Activated CD8-positive, alpha-beta memory T cell treated with anti-CD3 and anti-CD28 coated beads, Interleukin-2, amount 10 ng/mL, durations not matched to agents 7 days and 5 days (primary cell): ENCODE measurements at regions not wholly inside any gene's neighbourhood (a gene's known extent, or its start where the extent isn't known, plus 50 kb on each side); places are given as distances from the start of the nearest gene placed in this dataset.

Source experiments
- ATAC-seq: fragments of 150-1000 bp; cut with Tn5 transposase; one replicate; pipeline ENCODE4 v1.10.0; 2021; ENCODE audit warnings: moderate library complexity
- CTCF ChIA-PET: fragments of 350-600 bp; sonication (Branson Sonifier 250); formaldehyde crosslinking; loops from one replicate; lab custom pipeline; 2021; ENCODE audit warnings: antibody characterized with exemption; lab: Charles Lee
- DNase-seq: peaks from one replicate; pipeline ENCODE4 v3.0.0-alpha.2; 2020
- H3K27ac Mint-ChIP-seq: one replicate; pipeline ENCODE4 v1.8.0; 2021; ENCODE audit warnings: mild to moderate bottlenecking, mixed read lengths
- H3K27me3 Mint-ChIP-seq: one replicate; pipeline ENCODE4 v1.8.0; 2021; ENCODE audit warnings: mixed read lengths
- H3K36me3 Mint-ChIP-seq: one replicate; pipeline ENCODE4 v1.8.0; 2021; ENCODE audit warnings: mild to moderate bottlenecking, mixed read lengths
- H3K4me1 Mint-ChIP-seq: one replicate; pipeline ENCODE4 v1.8.0; 2021; ENCODE audit warnings: mixed read lengths
- H3K4me3 Mint-ChIP-seq: one replicate; pipeline ENCODE4 v1.8.0; 2021; ENCODE audit warnings: mild to moderate bottlenecking, moderate library complexity, mixed read lengths
- H3K9me3 Mint-ChIP-seq: one replicate; pipeline ENCODE4 v1.8.0; 2022; ENCODE audit warnings: low read depth, mixed read lengths

DNA sequence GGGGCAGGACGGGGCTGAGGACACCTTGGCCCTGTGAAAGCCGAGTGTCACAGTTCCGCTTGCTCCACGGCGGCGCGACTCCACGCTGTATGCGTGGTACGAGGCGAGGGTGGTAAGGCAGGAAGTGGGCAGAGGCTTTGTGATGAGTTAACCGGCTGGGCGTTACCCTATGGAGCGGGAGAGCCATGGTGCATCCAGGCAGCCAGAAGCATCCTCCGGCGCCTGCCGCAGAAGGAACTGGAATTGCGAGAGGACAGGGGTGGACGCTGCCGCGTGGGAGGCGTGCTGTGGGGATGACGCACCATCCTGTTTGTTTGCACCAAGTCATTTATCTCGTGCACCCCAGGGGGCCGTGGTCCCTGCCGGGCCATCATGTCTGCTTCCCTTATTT, 643.9 kb downstream of the BRD1 start:
- Mint-ChIP-seq H3K4me1 (no peaks in the 10 kb centered on the region), H3K36me3 (no peaks in the 10 kb centered on the region), H3K9me3 (no peaks in the 10 kb centered on the region), H3K27ac (no peak overlapping the region), H3K27me3 (no peaks in the 10 kb centered on the region), H3K4me3 (no peak overlapping the region)
- DNase-seq, result no peak
- CTCF ChIA-PET, result no interaction called here
- ATAC-seq, result no peak

DNA sequence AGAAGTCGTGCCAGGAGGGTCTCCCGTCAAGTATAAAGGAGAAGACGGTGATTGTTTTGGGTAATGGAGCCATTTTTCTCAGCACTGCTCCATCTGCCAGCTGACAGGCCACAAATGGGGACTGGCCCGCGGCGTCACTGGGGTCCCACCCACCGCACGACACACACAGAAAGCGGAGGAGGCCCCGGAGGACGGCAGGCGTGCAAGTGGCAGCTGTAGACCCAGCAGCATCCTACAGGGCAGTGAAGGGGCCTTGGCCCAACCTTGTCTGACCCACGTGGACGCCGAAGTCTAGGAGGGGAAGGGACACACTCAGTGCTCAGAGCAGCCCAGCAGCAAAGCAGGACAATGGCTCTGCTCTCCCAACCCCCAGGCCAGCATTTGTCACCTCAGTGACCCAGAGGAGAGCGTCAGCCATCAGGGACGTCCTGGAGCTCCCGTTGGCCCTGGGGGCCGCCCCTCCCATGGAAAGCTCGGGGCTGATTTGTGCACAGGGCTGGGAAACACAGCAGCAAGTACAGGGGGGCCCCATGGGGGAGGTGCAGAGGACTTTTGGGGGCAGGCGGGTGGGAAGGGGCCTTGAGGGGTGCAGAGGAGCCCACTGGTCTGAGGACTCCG, 644.4 kb downstream of the BRD1 start:
- H3K27me3 Mint-ChIP-seq, result no peaks in the 10 kb centered on the region
- H3K4me1 Mint-ChIP-seq, result no peaks in the 10 kb centered on the region
- CTCF ChIA-PET, result no interaction called here
- ATAC-seq (no peak), DNase-seq (no peak)
- no peak overlapping the region for H3K27ac Mint-ChIP-seq
- no peaks in the 10 kb centered on the region for H3K9me3 Mint-ChIP-seq
- no peaks in the 10 kb centered on the region for H3K36me3 Mint-ChIP-seq
- H3K4me3 Mint-ChIP-seq, result no peak overlapping the region

DNA sequence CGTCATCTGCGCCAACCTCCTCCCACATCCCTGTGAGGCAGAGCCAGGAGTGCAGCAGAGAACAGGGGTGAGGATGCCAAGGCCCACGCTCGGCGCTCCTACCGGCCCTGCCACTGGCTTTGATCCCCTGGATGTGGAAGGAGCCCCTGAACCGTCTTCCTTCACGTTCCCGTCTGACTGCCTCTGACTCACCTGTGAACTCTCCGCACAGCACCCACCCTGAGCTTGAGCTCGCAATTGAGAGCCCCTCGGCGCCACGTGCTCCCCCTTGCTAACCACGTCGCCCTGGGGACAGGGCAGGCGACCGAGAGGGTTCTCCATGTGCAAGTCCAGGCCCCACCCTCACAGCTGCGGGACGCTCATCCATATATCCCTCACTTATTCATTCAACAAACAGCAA, 645.3 kb downstream of the BRD1 start:
- no peaks in the 10 kb centered on the region for H3K4me1 Mint-ChIP-seq
- CTCF ChIA-PET, result no interaction called here
- no peaks in the 10 kb centered on the region for H3K27me3 Mint-ChIP-seq
- H3K9me3 Mint-ChIP-seq, result no peaks in the 10 kb centered on the region
- ATAC-seq (no peak), DNase-seq (no peak)
- H3K4me3 Mint-ChIP-seq, result no peak overlapping the region
- no peak overlapping the region for H3K27ac Mint-ChIP-seq
- no peaks in the 10 kb centered on the region for H3K36me3 Mint-ChIP-seq

DNA sequence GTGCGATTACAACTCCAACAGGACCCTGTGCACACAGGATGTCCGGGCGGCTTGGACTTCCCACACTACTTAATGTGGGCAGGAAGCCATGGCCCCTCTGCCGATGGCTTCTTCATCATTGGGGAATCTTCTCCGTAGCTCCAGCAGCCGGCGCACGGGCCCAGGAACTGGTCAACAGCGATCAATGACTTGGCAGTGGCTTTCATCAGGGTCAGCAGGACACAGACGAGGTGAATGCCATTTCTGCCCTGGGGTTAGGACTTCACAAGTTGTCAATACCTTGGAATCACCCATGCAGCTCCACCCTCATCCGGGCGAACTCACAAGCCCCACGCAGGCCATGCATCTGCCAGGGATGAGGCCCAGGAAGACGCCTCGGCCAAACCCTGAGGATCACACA, 645.7 kb downstream of the BRD1 start:
- no peak for DNase-seq
- Mint-ChIP-seq H3K36me3 (no peaks in the 10 kb centered on the region), H3K9me3 (no peaks in the 10 kb centered on the region), H3K27ac (no peak overlapping the region), H3K4me1 (no peaks in the 10 kb centered on the region), H3K4me3 (no peak overlapping the region), H3K27me3 (no peaks in the 10 kb centered on the region)
- ATAC-seq, result no peak
- CTCF ChIA-PET, result no interaction called here

DNA sequence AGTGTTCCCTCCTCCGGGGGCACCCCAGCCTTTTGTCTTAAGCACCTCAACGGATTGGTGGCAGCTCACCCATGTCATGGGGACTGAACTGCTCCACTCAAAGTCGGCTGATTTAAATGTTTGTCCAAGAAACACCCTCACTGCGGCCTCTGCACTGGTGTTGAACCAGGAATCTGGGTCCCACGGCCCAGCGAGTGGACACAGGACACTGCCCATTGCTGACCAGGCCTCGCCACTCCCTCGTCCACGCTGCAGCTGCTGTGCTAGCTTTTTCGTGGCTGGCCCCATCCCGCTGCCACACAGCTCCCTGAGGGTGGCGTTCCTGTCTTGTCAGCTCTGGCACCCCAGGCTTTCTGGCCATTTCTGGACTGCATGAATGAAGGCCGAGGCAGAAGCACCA, 646.2 kb downstream of the BRD1 start:
- Mint-ChIP-seq H3K27ac (no peak overlapping the region), H3K4me3 (no peak overlapping the region), H3K27me3 (no peaks in the 10 kb centered on the region), H3K9me3 (no peaks in the 10 kb centered on the region), H3K4me1 (no peaks in the 10 kb centered on the region), H3K36me3 (no peaks in the 10 kb centered on the region)
- no peak for ATAC-seq
- CTCF ChIA-PET, result no interaction called here
- DNase-seq, result no peak

DNA sequence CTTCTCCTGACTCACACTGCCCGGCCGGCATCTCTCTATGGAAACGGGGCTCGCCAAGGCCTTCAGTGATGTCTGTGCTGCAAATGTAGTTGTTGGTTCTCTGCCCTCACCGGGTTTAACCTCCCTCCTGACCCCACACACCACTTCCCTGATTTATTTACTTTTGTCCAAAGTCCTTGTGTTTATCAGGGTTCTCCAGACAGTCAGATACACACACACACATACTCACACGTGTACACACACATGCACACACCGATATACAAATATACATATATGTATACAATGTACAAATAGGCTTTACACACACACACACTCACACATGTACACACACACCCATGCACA, 647.0 kb downstream of the BRD1 start:
- Mint-ChIP-seq H3K27me3 (no peaks in the 10 kb centered on the region), H3K4me1 (no peaks in the 10 kb centered on the region), H3K9me3 (no peaks in the 10 kb centered on the region), H3K4me3 (no peak overlapping the region), H3K36me3 (no peaks in the 10 kb centered on the region), H3K27ac (no peak overlapping the region)
- DNase-seq (no peak), ATAC-seq (no peak)
- CTCF ChIA-PET, result no interaction called here

DNA sequence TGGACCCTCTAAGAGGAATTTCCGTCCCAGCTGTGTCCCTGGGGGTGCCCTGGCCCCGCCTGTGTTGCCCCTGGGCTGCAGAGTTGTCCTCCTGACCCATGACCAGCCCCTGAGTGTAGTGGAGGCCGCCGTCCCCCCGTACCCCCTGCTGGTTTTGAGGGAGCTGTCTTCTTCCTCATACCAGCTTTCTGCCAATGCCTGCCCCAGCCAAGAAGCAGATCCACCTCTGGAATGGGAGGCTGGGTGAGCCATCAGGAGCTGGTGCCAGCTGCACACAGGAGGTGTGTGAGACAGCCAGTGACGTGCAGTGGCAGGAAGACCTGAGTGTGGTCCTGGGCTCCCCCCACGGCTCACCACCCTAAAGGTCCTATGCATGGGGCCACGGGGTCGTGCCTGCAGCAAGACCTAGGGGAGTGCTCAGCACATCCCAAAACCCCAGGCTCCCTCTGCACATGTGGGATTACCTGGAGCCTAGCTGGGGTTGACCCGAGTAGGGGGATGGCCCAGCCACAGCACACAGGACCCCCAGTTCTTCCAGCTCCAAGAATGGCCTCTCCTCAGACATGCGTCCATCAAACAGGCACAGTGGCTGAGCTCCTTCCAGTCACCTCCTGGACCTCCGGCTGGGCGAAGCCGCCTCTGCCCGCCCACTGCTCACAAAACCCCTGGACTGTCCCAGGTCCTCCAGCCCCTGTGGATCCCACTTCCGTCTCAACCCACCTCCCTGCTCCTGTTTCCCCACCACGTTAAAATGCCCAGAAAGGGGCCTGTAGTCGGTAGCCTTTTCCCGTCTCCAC, 647.6 kb downstream of the BRD1 start:
- no peaks in the 10 kb centered on the region for H3K9me3 Mint-ChIP-seq
- no peaks in the 10 kb centered on the region for H3K27me3 Mint-ChIP-seq
- no peak overlapping the region for H3K4me3 Mint-ChIP-seq

DNA sequence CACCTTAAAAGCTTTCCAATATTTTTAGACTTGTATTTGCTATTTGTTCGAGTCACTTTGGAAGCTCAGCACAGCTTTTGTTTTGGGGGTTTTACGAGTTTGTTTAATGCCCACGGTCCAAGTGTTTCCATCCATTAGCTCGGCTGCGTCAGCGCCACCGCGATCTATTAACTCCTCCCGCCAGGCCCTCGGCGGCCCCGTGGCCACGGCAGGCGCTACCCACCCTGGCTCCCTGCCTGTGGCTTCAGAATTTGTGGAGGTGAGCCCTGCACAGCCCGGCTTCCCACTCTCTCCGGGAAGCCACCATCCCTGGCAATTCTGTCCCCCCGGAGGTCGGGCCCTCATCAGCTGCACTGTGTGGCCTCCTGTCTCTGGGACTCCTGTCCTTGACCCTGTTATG, 648.5 kb downstream of the BRD1 start:
- H3K4me1 Mint-ChIP-seq, result no peaks in the 10 kb centered on the region
- ATAC-seq (no peak), DNase-seq (no peak)
- H3K9me3 Mint-ChIP-seq, result no peaks in the 10 kb centered on the region
- CTCF ChIA-PET, result no interaction called here
- H3K27me3 Mint-ChIP-seq, result no peaks in the 10 kb centered on the region
- H3K27ac Mint-ChIP-seq, result no peak overlapping the region
- H3K36me3 Mint-ChIP-seq, result no peaks in the 10 kb centered on the region
- no peak overlapping the region for H3K4me3 Mint-ChIP-seq

More for the DNA sequence above, 647.6 kb downstream of the BRD1 start:
- Mint-ChIP-seq H3K27ac (no peak overlapping the region), H3K36me3 (no peaks in the 10 kb centered on the region), H3K4me1 (no peaks in the 10 kb centered on the region)
- CTCF ChIA-PET, result no interaction called here
- DNase-seq, result no peak
- ATAC-seq, result no peak

DNA sequence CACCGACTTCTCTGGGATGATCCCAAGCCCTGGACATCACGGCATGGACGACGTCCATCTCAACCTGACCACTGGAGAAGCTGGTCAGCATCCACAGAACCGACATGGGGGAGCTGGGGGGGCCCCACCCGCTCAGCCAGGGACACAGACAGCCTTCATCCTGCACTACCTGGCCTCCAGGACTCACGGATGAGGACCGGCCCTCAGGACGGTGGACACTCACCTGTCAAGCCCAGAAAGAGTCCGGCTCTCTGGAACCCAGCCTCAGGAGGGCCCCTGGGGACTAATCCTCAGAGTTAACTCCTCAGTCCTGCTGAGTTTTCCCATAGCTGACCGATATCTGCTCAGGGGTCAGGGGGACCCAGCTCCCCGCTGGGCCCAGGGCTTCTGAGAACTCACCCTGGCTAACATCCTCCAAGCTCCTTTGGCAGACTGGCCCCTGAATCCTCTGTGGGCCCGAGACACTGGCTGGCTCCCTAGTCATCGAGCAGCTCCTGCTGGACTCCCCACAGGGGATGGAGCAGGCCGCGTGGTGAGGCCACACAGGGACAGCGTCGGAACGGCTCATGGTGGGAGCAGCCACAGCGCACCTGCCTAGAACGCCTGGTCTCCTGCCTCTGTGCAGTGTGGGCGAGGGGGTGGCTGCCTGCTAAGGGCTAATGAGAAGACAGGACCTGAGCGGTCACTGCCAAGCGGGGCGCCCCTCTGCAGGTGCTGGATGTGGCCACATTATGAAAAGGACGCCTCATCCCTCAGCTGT, 649.2 kb downstream of the BRD1 start:
- Mint-ChIP-seq H3K27me3 (no peaks in the 10 kb centered on the region), H3K36me3 (no peaks in the 10 kb centered on the region), H3K4me1 (no peaks in the 10 kb centered on the region), H3K4me3 (no peak overlapping the region), H3K9me3 (no peaks in the 10 kb centered on the region), H3K27ac (no peak overlapping the region)
- CTCF ChIA-PET, result no interaction called here
- ATAC-seq, result no peak
- no peak for DNase-seq

DNA sequence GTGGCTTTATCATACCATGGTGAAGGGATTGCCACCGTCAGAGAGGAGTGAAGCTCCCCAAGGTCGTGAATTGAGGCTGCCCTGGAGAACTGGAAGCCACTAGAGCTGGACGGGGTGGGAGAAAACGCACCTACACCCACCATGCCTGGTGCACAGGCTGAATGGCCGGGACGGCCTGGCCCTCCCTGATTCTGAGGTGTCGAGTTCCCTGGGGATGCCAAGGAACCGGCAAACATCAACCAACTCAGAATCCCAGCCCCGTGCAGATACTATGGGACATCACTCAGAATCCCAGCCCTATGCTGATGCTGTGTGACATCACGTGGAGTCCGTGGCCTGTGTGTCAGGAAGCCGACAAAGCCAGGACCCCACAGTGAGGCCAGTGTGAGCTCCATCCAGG, 650.0 kb downstream of the BRD1 start:
- Mint-ChIP-seq H3K27me3 (no peaks in the 10 kb centered on the region), H3K9me3 (no peaks in the 10 kb centered on the region), H3K4me3 (no peak overlapping the region), H3K4me1 (no peaks in the 10 kb centered on the region), H3K36me3 (no peaks in the 10 kb centered on the region), H3K27ac (no peak overlapping the region)
- DNase-seq (no peak), ATAC-seq (no peak)
- CTCF ChIA-PET, result no interaction called here

DNA sequence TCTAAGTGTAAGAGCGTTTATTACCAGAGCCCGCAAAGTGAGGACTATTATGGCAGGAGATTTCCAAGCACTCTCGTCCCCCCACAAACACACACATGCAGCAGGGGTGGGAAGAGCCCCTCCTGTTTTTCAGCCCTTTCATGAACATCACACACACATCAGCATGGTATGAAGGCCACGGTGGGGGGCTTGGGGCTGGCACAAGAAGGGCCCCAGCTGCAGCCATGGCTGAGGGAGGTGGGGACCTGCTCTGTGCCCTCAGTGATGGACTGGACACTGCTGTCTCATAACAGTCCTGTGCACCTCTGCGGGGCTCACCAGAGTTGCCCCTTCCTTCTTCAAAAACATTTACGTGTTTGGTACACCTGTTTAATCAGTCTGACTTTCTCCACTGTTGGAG, 650.7 kb downstream of the BRD1 start:
- H3K36me3 Mint-ChIP-seq, result no peaks in the 10 kb centered on the region
- no peaks in the 10 kb centered on the region for H3K27me3 Mint-ChIP-seq
- no peaks in the 10 kb centered on the region for H3K4me1 Mint-ChIP-seq
- H3K4me3 Mint-ChIP-seq, result no peak overlapping the region
- no peak for ATAC-seq
- CTCF ChIA-PET, result no interaction called here
- no peaks in the 10 kb centered on the region for H3K9me3 Mint-ChIP-seq
- no peak overlapping the region for H3K27ac Mint-ChIP-seq
- DNase-seq, result no peak

DNA sequence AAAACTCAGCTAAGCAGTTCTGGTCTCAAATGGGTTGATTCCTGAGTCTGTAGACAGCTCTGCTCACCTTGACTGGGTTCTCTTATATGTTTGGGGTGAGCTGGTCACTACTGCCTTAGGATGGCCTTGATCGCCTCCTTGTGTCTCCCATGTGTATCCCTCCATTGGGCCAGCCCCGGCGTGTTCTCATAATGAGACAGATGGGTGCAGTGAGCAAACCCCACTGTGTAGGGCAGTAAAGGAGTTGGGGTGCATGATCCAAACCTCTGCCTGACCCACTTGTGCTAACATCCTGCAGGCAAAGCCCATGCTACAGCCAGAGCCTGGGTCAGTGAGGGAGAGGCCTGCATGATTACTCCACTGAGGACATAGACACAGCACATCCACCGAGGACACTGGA, 657.6 kb downstream of the BRD1 start:
- DNase-seq (no peak), ATAC-seq (no peak)
- H3K9me3 Mint-ChIP-seq, result peaks cover 4% of the 10 kb centered on the region
- H3K36me3 Mint-ChIP-seq, result no peaks in the 10 kb centered on the region
- no peak overlapping the region for H3K27ac Mint-ChIP-seq
- H3K4me1 Mint-ChIP-seq, result no peaks in the 10 kb centered on the region
- CTCF ChIA-PET, result no interaction called here
- no peak overlapping the region for H3K4me3 Mint-ChIP-seq
- H3K27me3 Mint-ChIP-seq, result no peaks in the 10 kb centered on the region

DNA sequence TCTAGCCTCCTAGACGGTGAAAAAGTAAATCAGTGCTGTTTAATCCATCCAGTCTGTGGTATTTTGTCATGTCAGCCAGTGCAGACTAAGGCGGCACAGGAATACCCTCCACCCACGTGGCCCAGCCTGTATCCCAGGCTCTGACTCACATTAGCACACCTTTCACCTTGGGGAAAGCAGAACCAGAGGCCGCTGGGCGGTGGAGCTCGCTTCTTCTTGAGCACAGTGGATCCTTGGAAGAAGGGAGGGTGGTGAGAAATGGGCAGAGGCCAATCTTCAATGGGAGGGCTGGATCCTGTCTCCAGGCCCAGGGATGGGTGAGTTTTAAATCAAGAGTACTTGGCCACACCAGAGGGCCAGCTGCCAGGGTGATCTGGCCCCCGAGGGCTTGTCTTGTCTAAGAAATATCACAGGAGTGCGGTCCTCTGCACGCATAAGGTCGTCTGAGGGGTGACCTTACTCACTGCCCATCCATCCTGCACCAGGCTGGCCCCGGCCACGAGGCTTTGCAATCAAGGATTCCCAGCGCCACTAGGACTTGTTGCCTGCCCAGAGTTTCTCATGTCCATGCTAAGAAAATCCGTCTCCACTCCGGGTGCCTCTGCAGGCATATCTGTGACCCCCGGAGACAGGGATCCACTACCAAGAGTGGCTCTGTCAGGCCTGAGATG, 658.5 kb downstream of the BRD1 start:
- no peak overlapping the region for H3K27ac Mint-ChIP-seq
- peaks cover 4% of the 10 kb centered on the region for H3K9me3 Mint-ChIP-seq
- CTCF ChIA-PET, result no interaction called here
- H3K4me1 Mint-ChIP-seq, result no peaks in the 10 kb centered on the region
- ATAC-seq, result no peak
- H3K36me3 Mint-ChIP-seq, result no peaks in the 10 kb centered on the region
- H3K27me3 Mint-ChIP-seq, result no peaks in the 10 kb centered on the region
- DNase-seq, result no peak
- no peak overlapping the region for H3K4me3 Mint-ChIP-seq
